ENCODE measurements at regions not wholly inside any gene's neighbourhood (a gene's known extent, or its start where the extent isn't known, plus 50 kb on each side); places are given as distances from the start of the nearest gene placed in this dataset.
A peak's percentile ranks its signal among the peaks of the same experiment; 100 is the strongest.

DNA sequence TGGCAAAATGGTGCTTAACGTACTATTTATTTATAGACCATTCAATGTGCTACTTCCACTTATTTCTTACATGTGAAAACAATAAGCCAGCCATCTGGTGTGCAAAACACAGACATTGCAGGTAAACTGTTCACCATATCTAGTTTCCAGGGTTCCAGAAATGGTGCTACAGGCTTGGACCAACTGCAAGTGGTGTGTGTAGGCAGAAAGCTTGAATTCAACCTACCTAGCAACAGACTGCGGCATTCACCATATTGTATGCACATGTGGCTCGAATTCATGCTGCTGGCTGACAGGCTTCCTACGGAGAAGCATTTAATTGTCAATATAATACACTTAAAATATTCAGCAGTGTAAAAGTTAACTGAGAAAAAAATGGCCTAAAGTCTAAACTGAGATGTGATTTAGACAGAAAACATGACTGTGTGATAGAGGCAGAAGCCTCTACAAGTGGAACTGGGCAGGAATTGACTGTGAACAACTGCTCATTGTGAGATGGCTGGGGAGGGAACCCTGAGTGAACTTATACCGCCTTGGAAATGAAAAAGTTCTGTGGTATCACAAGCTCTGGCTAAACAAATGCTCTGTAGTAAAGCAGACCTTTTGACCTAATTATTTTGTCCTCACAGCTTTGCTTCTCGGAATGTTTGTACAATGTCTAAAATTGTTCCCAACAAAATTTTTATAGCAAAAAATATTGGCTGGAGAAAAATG, 434.7 kb downstream of the GRIA2 start:
- DNase-seq, result peak; percentile 28

DNA sequence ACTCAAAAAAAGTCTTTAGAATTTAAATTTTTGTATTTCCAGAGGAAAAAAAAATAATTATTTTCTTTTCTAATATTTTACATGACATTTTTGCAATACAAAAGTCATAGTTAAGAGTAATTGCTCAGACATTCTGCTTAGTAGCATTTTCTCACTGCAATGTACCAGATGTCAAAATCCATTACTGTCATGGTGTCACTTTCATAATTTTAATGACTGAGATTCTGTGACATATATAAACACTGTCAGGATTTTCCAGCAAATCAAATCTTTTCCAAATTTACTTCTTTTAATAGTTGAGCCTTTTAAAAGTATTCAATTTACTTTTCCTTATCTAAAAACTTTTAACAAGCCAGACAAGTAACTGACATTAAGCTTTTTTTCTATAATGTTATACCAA, 422.7 kb downstream of the GRIA2 start:
- no peak for DNase-seq

DNA sequence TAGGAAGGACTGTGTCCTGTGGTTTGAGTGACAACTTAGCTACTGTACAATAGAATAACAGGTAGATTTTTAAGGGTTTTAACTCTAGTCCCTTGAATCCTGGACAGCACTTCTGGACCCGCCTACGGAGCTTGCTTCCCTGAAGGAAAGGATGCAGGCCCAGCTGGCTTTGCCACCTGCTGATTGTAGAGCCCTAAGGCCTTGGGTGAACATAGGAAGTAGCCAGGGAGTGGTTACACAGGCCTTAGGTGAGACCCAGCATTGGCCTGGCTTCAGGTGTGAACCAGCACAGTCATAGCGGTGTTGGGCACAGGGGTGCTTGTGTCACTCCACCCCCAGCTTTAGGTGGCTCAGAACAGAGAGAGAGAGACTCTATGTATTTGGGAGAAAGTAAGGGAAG, 413.5 kb downstream of the GRIA2 start:
- DNase-seq, result no peak

DNA sequence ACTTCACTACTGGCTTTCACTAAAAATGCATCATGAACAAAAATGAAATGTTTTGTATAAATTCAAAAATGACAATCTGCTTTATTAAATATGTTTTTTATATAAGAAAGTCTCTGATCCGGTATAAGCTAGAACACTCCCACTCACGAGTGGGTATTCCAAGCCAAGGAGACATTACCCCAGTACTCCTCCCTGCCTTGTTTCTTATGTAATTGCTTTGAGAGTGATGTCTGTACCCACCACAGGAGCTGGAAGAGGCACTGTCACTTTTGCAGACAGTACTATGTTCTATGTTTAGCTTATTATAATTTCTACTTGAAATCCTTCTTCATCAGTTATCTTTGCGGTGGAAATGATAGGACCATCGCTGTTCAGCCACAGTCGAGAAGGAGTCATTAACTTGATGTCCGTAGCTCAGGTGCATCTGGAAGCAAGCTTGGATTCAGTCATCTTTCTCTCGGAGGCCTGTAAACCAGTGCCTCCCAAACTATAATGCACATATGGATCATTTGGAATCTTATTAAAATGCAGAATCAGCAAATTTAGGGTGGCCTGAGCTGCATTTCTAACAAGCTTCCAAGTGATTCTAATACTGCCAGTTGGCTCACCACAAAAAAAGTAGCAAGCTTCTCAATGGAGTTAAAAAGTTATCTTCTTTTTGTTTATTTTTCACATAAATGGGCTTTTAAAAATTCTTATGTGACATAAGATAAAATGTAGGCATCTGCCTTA, 396.4 kb downstream of the GRIA2 start:
- DNase-seq, result no peak

DNA sequence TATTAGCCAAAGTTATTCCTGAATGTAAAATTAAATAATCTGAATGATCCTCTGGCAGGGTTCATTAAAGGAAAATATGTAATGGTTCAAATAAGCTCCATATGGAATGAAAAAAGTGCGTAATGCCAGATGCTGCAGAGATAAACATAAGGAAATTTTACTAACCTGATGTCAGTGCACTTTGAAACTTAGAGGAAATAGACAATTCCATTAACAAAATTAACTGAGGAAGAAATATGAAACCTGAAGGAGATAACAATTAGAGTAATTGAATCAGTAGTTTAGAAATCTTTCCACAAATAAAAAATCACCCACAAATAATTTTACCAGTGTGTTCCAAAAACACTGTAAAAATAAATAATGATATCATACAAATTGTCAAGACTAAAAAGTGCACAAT, 387.5 kb downstream of the GRIA2 start:
- no peak for DNase-seq

DNA sequence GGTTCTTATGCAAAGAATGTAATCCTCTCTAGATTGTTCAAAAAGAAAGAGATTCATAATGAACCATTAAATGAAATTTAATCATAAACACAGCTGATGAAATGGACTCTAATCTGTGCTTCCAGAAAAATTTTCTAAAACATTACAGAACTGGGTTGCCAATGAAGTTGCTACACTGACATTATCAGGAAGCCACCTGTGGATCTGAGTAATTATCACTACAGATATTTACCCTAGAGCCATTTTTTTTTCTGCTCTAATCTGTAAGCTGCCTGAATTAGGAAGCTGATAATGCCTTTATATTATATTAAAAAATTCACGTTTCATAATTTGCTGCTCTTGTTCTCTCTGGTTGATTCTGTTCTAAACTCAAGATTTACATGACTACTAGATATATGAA, 380.1 kb downstream of the GRIA2 start:
- no peak for DNase-seq

DNA sequence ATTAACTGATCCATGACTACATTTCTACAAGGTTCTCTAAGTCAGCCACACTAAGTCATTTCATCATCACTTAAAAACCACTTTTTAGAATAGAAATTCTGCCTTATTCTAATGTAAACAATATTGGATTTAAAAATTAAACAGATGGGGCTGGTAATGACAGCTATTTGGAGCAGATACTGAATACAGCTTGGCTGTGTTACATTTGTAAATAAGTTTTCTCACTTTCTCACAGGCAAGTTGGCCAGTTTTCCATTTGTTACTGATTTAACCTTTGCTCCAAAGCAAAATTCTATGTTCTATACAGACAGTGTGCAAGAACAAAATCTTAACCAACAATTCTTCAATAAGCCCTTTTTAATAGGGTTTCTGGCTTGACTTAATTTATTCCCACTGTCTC, 370.7 kb downstream of the GRIA2 start:
- no peak for DNase-seq

DNA sequence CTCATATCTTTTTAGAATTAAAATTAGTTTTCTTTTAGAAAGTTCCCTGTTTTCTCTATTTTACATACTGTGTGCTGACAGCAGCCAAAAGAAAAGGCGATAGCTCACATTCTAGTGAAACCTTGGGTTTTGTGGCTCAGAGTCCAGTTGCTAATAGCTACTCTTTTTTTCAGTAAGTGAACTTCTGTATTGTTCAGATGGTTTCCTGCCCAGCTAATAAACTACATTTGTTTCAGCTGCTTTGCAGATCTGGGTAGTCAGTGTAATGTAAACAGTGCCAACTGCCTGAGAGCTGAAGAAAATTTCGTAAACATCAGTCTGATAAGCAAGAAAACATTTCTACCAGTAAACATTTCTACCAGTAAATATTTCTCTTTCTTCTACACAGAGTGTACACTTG, 370.2 kb downstream of the GRIA2 start:
- no peak for DNase-seq

DNA sequence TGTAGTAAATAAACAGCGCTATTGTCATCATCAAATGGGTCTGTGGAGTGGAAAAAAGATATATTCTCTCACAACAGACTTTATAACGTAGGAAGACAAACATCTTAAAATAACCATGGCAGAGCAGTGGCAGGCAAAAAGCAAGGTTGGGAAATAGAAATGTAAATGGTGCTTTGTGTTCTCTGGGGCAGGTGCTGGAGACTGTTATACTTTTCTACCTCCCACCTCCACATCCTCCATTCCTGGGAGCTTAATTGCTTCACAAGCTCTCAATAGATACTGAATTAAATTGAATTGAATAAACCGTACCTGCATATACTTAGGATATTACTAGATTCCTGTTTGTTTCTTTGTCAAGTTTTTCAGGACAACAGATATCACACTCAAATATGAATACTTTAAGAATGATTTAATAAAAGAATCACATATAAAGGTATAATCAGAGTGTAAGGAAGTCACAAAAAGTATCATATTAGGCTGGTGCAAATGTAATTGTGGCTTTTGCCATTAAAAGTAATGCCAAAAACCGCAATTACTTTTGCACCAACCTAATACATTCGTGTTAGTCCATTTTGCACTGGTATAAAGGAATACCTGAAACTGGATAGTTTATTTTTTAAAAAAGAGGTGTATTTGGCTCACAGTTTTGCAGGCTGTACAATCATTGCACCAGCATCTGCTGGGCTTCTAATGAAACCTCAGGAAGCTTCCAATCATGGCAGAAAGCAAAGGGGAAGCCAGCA, 367.3 kb downstream of the GRIA2 start:
- no peak for DNase-seq

DNA sequence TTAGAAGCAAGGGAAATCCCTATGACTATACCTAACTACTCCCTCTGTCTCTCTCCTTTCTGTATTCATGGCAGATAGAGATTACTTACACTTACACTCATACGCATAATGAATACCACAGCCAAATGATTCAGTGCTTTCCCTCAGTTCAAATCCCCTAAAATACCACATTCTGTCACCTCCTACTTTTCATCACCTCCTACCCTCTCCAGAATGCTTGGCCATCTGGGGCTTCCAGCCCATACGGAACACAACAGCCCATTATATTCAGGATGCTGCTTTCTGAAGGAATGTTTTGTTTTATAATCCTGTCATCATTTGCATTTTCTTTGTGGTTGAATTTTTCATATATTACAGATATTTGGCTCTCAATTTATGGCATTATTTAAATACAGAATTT, 361.6 kb downstream of the GRIA2 start:
- no peak for DNase-seq

DNA sequence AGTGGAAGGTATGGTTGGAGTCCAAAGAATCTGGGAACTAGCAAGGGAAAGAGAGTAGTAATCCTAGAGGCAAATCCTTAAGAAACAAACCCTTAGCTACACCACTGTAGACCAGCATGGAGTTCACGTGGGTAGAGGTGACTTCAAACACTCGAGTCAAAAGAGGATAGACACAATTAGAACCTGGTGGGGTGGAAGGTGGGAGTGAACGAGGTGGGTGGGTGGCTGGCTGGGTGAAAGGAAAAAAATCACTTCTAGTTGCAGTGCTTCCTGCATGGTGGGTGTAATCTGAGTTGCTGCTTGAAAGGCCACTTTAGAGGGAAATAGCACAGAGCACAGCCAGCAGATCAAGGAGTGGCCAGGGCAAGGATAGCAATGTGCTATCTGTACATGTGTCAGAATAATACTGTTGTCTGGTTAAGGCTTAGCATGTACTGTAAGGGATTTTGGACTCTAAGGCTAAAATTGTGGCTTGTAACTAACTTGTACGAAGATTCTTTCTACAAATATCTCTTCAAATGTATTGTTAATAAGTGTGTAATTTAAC, 356.2 kb downstream of the GRIA2 start:
- no peak for DNase-seq

DNA sequence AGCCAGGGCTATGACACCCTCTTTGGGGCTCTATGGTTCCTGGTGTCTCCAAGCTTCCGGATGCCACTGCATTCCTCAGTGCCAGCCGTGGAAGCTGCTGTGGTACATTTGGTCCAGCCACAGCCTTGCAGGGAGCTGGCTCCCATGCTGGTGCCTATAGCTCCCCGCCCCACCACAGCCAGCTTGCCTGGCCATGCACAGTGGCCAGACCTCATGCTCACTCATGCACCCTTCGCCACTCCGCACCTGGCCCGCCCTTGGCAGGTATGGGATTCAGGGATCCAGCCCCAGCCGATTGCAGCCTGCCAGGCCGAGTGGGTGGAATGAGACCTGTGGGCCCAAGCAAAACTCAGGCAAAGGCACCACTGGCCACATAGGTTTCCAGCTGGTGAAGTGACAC, 354.8 kb downstream of the GRIA2 start:
- DNase-seq, result no peak

DNA sequence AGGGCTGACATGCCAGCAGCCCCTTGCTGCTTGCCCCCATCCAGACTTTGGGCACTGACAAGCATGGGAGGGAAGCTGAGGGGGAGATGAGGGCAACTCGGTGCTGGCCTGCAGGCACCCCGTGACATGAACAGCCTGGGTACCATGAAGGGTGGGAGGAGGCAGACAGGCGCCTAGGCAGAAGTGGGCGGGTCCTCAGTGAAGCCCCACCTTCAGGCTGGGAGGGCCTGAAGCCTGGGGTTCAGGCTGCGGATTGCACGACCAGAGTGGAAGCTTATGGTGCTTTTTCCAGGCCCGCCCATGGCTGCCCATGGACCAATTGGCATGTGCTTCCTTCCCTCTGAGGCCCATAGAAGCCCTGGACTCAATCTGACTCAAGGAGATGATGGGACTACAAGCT, 354.1 kb downstream of the GRIA2 start:
- DNase-seq, result no peak

DNA sequence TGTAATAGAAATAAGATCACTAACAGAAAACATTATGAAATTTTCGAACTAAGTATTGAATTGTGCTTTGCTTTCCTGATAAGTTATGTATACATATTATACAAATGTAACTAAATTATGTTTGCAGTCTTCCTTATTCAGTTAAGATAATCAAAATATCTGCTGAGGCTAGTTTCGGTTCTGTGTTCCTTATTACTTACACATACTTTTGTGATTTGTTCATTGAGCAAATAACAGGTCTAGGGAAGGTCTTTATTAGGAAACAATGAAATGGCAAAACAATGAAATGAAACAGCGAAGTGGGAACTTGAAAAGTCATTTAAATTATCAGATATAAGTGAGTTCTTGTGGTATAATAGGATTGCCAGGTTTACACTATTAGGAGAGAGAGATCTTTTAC, 352.4 kb downstream of the GRIA2 start:
- DNase-seq, result no peak

DNA sequence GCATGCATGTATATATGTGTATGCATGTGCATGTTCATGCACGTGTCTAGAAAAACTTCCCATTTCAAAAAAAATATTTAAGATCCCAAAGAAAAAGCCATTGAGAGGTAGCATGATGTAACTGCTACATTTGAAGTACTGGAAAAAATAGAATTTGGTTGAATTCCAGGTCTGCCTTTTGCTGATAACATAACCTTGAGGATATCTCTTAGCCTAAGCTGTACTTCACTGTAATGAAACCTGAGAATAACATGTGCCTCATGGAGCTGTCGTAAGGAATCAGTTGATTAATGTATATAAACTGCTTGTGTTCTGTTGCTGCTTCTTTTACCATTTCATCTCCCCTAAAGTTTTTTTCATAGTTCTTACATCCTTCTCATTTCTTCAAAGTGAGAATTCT, 351.8 kb downstream of the GRIA2 start:
- no peak for DNase-seq

DNA sequence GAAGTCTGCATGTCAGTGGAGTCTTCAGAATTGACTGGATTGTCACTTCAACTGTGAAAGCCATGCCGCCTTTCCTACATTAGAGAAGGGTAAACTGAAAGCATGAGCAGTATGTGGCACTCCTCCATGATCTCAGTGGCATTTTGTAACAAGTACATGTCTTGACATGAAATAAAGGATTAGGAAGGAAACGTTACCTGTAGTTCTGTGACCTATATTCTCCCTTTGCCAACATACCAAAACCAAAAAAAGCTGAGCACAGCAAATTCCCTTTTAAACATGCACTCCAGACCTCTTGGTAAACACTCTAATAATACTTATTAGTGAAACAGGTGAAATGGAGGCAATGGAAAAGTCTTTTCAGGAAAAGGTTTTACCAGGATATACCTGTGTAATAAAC, 344.2 kb downstream of the GRIA2 start:
- DNase-seq, result no peak

DNA sequence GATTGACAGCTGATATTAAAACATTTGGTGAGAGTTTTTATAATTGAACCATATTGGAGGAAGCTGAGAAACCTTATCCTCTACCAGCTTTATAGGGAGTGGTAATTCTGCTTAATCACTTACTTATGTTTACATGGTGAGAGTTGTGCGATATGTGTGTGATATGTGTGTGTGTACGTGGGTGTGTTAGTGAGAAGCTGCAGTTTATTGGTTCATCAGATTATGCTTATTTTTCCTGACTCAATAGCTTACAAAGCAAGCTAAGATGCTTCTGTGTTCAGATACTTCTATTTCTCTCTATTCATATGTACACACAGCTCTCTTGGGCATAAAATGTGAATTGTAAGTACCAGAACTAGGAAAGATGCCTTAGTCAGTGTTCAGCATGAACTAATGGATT, 343.7 kb downstream of the GRIA2 start:
- no peak for DNase-seq

DNA sequence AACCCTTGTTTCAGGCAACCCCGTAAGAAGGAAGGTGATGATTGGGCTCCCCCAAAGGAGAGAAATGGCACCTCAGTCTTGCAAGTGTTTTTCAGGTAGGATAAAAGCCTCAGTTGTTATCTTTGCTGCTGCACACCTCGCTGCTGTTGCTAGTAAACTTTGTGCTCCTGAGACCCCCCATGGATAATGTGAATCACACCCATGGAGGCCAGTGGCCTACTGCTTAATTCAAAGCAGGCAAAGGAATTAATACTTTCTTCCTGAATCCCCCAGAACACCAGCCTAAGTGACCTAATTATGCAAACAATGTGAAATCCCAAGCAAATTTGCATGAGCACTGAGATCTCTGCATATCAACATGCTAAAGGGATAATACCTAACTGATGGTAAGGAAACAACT, 337.5 kb downstream of the GRIA2 start:
- DNase-seq, result no peak

DNA sequence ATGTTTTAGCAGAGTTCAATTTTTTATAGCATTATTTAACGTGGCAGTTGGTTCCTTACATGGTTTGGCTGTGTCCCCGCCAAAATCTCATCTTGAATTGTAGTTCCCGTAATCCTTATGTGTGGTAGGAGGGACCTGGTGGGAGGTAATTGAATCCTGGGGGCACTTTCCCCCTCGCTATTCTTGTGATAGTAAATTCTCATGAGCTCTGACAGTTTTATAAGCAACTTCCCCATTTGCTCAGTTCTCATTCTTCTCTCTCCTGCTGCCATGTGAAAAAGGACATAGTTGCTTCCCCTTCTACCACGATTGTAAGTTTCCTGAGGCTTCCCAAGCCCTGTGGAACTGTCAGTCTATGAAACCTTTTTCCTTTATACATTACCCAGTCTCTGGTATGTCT, 329.5 kb downstream of the GRIA2 start:
- no peak for DNase-seq

DNA sequence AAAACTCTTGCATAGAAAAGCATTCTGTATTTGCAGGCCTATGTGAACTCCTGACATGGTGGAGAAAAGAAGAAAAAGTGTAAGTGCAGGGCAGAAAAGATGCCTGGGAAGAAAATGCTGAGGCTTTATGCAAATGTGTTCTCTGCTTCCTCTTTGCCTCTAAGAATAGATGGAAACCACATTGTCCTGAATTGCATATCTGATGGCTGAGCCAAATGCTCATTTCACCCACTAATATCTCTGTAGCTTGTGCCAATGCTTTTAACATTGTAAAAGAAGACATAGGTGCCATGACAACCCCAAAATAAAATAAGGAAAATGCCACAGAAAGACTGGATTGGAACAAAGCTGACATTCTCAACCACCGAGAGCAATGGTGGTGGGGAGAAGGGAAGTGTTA, 307.4 kb downstream of the GRIA2 start:
- no peak for DNase-seq

DNA sequence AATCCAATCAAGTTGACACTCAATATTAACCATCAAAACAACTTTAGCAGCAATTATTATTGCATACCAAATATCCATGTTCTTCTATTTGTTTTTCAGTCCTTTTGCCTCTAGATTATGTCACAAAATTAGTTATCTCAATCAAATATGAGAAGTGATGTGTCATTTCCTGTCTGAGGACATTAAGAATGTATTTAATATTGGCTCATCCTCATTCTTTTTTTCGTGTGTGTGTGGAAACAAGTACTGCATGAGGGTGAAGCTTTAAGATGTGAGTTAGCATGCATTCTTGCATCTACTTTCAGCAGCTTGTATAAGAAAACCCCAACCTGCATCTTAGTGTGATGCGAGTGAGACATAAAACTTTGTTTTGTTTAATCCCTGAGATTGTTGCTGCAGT, 301.4 kb downstream of the GRIA2 start:
- DNase-seq, result no peak

DNA sequence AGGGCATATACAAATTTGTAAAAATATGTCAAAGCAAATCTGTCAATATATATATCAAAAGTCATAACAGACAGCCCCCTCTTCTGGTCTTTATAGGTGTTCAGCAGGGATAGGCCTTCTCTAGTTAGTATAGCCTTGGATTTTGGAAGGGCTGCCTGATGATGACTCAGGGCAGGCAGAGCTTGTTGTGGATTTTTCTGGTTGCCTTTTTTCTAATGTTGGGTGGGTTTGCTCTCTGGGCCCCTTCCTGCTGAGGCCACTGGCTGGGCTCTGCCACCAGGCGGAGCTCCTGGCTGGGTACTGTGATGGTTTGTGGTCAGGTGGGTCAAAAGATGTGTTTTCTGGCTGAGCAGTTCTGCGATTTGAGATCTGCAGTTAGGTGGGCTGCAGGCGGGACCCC, 294.2 kb downstream of the GRIA2 start:
- no peak for DNase-seq

DNA sequence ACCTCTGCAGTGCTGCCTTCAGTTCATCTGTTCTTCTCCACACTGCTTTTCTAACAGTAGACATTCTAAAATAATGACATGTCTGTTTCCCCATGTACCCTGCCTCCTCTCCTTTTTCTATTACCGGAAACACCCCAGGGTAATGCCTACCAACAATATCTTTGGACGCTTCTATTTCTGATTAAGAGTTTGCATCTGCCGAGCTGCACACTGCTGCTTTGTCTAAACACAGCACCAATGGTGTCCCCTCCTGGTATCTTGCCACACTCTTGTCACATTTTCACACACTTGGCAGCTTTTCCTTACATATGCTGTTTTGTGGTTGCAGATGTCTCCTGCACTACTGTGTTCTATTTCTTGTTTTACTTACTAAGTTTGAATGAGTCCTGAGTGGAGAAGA, 288.8 kb downstream of the GRIA2 start:
- no peak for DNase-seq
